K562 (cell line): ENCODE measurements at regions not wholly inside any gene's neighbourhood (a gene's known extent, or its start where the extent isn't known, plus 50 kb on each side); places are given as distances from the start of the nearest gene placed in this dataset.

Source experiments
- ATAC-seq: fragments of 200-7000 bp; cut with Tn5 transposase; 3 replicates; pipeline ENCODE4 v1.9.1; 2020; ENCODE audit warnings: moderate library complexity
- BruUV-seq: library from RNA; stranded (reverse); fragments of 400-500 nt; replicated peaks from 2 replicates; lab custom pipeline; 2021; lab: Mats Ljungman, UMichigan
- CTCF ChIA-PET: fragments of 300-600 bp; formaldehyde crosslinking; extraction: SDS; loops from one replicate; lab custom pipeline; 2021; ENCODE audit warnings: low intra/inter-chr PET ratio; lab: Yijun Ruan, JAX
- POLR2A ChIA-PET: fragments of 300-600, 350-650 bp; sonication (Branson Sonifier 250); formaldehyde crosslinking; extraction: SDS; loops from one replicate; lab custom pipeline; 2021; ENCODE audit warnings: antibody characterized with exemption, inconsistent platforms; lab: Yijun Ruan, JAX
- DNase-seq, 4 experiments: peaks; one replicate each; pipeline versions ENCODE4 v3.0.0 to v3.0.0-alpha.2; 2011 to 2018; ENCODE audit warnings: low spot score in 3 of 4, mixed read lengths in 3 of 4; ENCODE audit errors: extremely low read depth in 1 of 4
- FAIRE-seq: peaks from 2 replicates; lab custom pipeline; 2011; peaks lifted over from hg19 to GRCh38; lab: Jason Lieb, UNC
- H2AFZ ChIP-seq: 2 replicates; pipeline ENCODE4 v1.6.0; 2011; ENCODE audit warnings: low read depth, low read length, control low read depth, inconsistent platforms
- H3K27ac ChIP-seq: fragments of 200-600 bp; 3 replicates; pipeline ENCODE4 v1.8.0; 2011; ENCODE audit warnings: low read depth, mild to moderate bottlenecking, control low read depth, inconsistent platforms, low read length, moderate library complexity, mixed read lengths; ENCODE audit errors: extremely low read depth
- H3K27me3 ChIP-seq, 2 experiments: fragments of 300-600 bp in 1 of 2; 2 replicates in 1 of 2; 3 replicates in 1 of 2; pipeline versions ENCODE4 v1.6.0 to v1.8.0; 2011; ENCODE audit warnings: inconsistent platforms in 2 of 2, low read length in 2 of 2, mild to moderate bottlenecking in 1 of 2, mixed read lengths in 1 of 2, moderate library complexity in 1 of 2; ENCODE audit not compliant: control insufficient read depth in 2 of 2, insufficient read depth in 2 of 2
- H3K36me3 ChIP-seq: fragments of 300-600 bp; 3 replicates; pipeline ENCODE4 v1.8.0; 2011; ENCODE audit warnings: mild to moderate bottlenecking, low read length, inconsistent platforms; ENCODE audit not compliant: control insufficient read depth, insufficient read depth
- H3K4me1 ChIP-seq, 2 experiments: fragments of 200-600 bp in 1 of 2; replicated peaks in 1 of 2; 2 replicates in 1 of 2; 3 replicates in 1 of 2; pipeline versions ENCODE4 v1.5.1 to v1.8.0; 2011; ENCODE audit warnings: inconsistent platforms in 2 of 2, low read length in 2 of 2, mild to moderate bottlenecking in 1 of 2, mixed read lengths in 1 of 2, moderate library complexity in 1 of 2; ENCODE audit not compliant: control insufficient read depth in 2 of 2, insufficient read depth in 2 of 2
- H3K4me2 ChIP-seq: 2 replicates; pipeline ENCODE4 v1.6.1; 2011; ENCODE audit warnings: low read length, control low read depth, inconsistent platforms, mixed read lengths; ENCODE audit not compliant: insufficient read depth
- H3K4me3 ChIP-seq: fragments of 200-600 bp; sonication (generic), shearing (Covaris generic); 2 replicates; pipeline ENCODE4 v1.5.1; 2016; ENCODE audit warnings: control low read depth, inconsistent platforms
- H3K79me2 ChIP-seq: fragments of 200-600 bp; 3 replicates; pipeline ENCODE4 v1.8.0; 2011; ENCODE audit warnings: low read length, inconsistent platforms; ENCODE audit not compliant: control insufficient read depth, insufficient read depth
- H3K9ac ChIP-seq, 2 experiments: 2 replicates each; pipeline versions ENCODE4 v1.6.0 to v1.6.1; 2011; ENCODE audit warnings: low read depth in 2 of 2, low read length in 2 of 2, control low read depth in 1 of 2, inconsistent platforms in 1 of 2, mild to moderate bottlenecking in 1 of 2, mixed read lengths in 1 of 2; ENCODE audit not compliant: insufficient read depth in 1 of 2
- H3K9me1 ChIP-seq: one replicate; pipeline ENCODE4 v1.6.0; 2011; ENCODE audit warnings: inconsistent platforms, mild to moderate bottlenecking, low read length, moderate library complexity; ENCODE audit not compliant: control insufficient read depth, insufficient read depth
- H3K9me3 ChIP-seq: replicated peaks from 2 replicates; pipeline ENCODE4 v1.5.1; 2011; ENCODE audit warnings: low read depth, low read length, inconsistent platforms; ENCODE audit not compliant: control insufficient read depth, insufficient read depth
- H4K20me1 ChIP-seq: replicated peaks from 2 replicates; pipeline ENCODE4 v1.6.1; 2011; ENCODE audit warnings: low read length, inconsistent platforms, mixed read lengths; ENCODE audit not compliant: control insufficient read depth, insufficient read depth
- BCL6 ChIP-seq: fragments of 250-450 bp; sonication (Bioruptor Pico); IDR thresholded peaks from 2 replicates; pipeline ENCODE4 v1.4.0; 2020
- CHD2 ChIP-seq: IDR thresholded peaks from 2 replicates; pipeline ENCODE4 v1.6.1; 2011; ENCODE audit warnings: low read depth, low read length
- DIDO1 ChIP-seq: fragments of 450-650 bp; IDR thresholded peaks from 2 replicates; pipeline ENCODE4 v1.6.1; 2016; ENCODE audit warnings: low read depth, missing biosample characterization, missing genetic modification characterization
- DMBX1 ChIP-seq: fragments of 250-450 bp; sonication (Bioruptor Pico); IDR thresholded peaks from 2 replicates; pipeline ENCODE4 v1.8.0; 2022; ENCODE audit warnings: inconsistent platforms, mild to moderate bottlenecking, moderate library complexity, borderline replicate concordance
- KHSRP ChIP-seq: fragments of 450-650 bp; IDR thresholded peaks from 2 replicates; pipeline ENCODE4 v1.6.1; 2017
- NCOA1 ChIP-seq: fragments of 450-650 bp; IDR thresholded peaks from 2 replicates; pipeline ENCODE4 v1.6.1; 2016; ENCODE audit warnings: low read depth
- RFX1 ChIP-seq: fragments of 450-650 bp; IDR thresholded peaks from 2 replicates; pipeline ENCODE4 v1.6.1; 2016; ENCODE audit warnings: mild to moderate bottlenecking, moderate library complexity
- SMAD3 ChIP-seq: fragments of 450-650 bp; formaldehyde crosslinking; conservative IDR thresholded peaks from 2 replicates; pipeline ENCODE4 v1.4.0; 2020; ENCODE audit warnings: mild to moderate bottlenecking
- TCF7 ChIP-seq: sonication (generic); IDR thresholded peaks from 2 replicates; pipeline ENCODE4 v1.6.1; 2016; ENCODE audit warnings: antibody characterized with exemption, borderline replicate concordance
- TEAD4 ChIP-seq, 2 experiments: sonication (generic) in 1 of 2; formaldehyde crosslinking in 1 of 2; IDR thresholded peaks; 2 replicates each; pipeline versions ENCODE4 v1.6.1 to v1.8.0; 2012 to 2022; ENCODE audit warnings: borderline replicate concordance in 1 of 2, inconsistent platforms in 1 of 2, low read length in 1 of 2, mild to moderate bottlenecking in 1 of 2, missing genetic modification reagents in 1 of 2
- THRAP3 ChIP-seq: fragments of 450-650 bp; IDR thresholded peaks from 2 replicates; pipeline ENCODE4 v1.6.1; 2016; ENCODE audit warnings: mild to moderate bottlenecking, inconsistent platforms, borderline replicate concordance
- ZNF134 ChIP-seq: fragments of 250-450 bp; sonication (Bioruptor Pico); conservative IDR thresholded peaks from 2 replicates; pipeline ENCODE4 v1.4.0; 2020
- ZNF668 ChIP-seq: fragments of 250-450 bp; sonication (Bioruptor Pico); IDR thresholded peaks from 2 replicates; pipeline ENCODE4 v1.8.0; 2022; ENCODE audit warnings: mild to moderate bottlenecking, inconsistent platforms
- ZNF785 ChIP-seq: fragments of 250-450 bp; sonication (Bioruptor Pico); IDR thresholded peaks from 2 replicates; pipeline ENCODE4 v1.4.0; 2020; ENCODE audit warnings: mild to moderate bottlenecking
- WGBS: fragments of 100-300 bp; shearing (Covaris generic); methylation state at CpG from one replicate; pipeline ENCODE4 v1.1.6; 2016; ENCODE audit warnings: low coverage, mixed read lengths; ENCODE audit not compliant: insufficient coverage; ENCODE audit errors: missing lambda C conversion rate; 5-methylcytosine and 5-hydroxymethylcytosine counted together
- in situ Hi-C: fragments of 300-500 bp; cut with MboI; formaldehyde crosslinking; loops from 4 replicates; pipeline ENCODE4 v1.15.0; 2018; ENCODE audit warnings: inconsistent platforms, mixed read lengths
- intact Hi-C: fragments of 100-400 bp; cut with micrococcal nuclease; formaldehyde crosslinking; loops from 2 replicates; pipeline ENCODE4 v1.14.2; 2022
- TF ChIP-seq, protein P1 (sequence below): fragments of 450-650 bp; formaldehyde crosslinking; conservative IDR thresholded peaks from 2 replicates; pipeline ENCODE4 v1.4.0; 2022; ENCODE audit warnings: mild to moderate bottlenecking, missing genetic modification characterization
- TF ChIP-seq, protein P2 (sequence below): fragments of 450-650 bp; formaldehyde crosslinking; IDR thresholded peaks from 2 replicates; pipeline ENCODE4 v1.4.0; 2020; ENCODE audit warnings: mild to moderate bottlenecking, mixed read lengths

DNA sequence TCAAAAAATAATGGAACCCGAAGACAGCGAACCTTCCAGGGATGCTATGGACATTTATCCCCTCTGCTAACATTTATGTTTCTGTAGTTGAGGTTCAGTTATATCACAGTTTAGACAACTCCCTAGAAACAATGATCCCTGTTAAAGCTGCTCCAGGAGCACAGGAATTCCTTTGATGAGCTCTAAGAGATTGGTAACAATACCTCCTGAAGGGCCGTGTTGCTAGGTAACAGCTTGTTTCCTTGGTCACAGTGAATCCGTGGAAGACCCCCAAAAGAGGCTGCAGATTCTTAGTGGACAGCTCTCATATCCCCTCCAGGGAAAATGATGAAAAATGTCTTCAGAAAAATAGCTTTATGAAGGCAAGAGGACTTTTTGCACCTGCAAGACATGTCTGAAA lies 160.2 kb downstream of the SERPINI1 start:
- H3K9me3 ChIP-seq = no peaks in the 10 kb centered on the region
- no peak for ATAC-seq
- ChIA-PET CTCF (no interaction called here), POLR2A (no interaction called here)
- H3K4me2 ChIP-seq = no peak overlapping the region
- DNase-seq = no peak
- BruUV-seq = no TSS peak
- in situ Hi-C loops (no loop called here), intact Hi-C loops (no loop called here)
- no peak overlapping the region for H3K9ac ChIP-seq
- FAIRE-seq = no peak
- no peaks in the 10 kb centered on the region for H3K36me3 ChIP-seq
- H3K79me2 ChIP-seq = no peaks in the 10 kb centered on the region
- 0% methylated on average over 4 of the region's 4 CpGs for WGBS
- no peaks in the 10 kb centered on the region for H3K27me3 ChIP-seq
- no peak overlapping the region for H3K27ac ChIP-seq
- no peak overlapping the region for H2AFZ ChIP-seq
- H4K20me1 ChIP-seq = no peaks in the 10 kb centered on the region
- H3K4me3 ChIP-seq = no peak overlapping the region
- TF ChIP-seq CHD2 (no peak), ZNF785 (no peak), DIDO1 (tag) (no peak), DMBX1 (CRISPR knock-in tag) (no peak), RFX1 (0 out of 2 replicates have a peak, but pooled peaks have one; percentile 17), KHSRP (no peak)
- no peaks in the 10 kb centered on the region for H3K4me1 ChIP-seq
- no peaks in the 10 kb centered on the region for H3K9me1 ChIP-seq

DNA sequence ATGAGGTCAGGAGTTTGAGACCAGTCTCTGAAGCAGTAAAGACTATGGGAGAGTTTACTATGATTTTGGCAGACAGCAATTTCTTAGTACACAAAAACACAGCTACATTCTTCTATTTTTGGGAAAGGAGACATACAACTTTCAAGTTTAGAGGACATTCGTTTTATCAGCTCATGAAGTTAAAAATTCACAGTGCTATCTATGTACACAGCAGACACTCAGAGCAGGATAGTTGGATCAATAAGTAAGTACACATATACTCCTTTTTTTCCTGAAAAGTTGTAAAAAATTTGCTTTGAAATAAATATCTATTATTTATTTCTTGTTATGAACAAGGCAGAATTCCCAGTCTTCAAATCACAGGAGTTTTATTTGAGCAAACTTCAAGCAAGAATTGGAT lies 159.7 kb downstream of the SERPINI1 start:
- no peak overlapping the region for H3K9ac ChIP-seq
- no peak overlapping the region for H3K27ac ChIP-seq
- H3K4me1 ChIP-seq = no peaks in the 10 kb centered on the region
- H3K36me3 ChIP-seq = no peaks in the 10 kb centered on the region
- CTCF ChIA-PET = no interaction called here
- H4K20me1 ChIP-seq = no peaks in the 10 kb centered on the region
- POLR2A ChIA-PET = no interaction called here
- DNase-seq (no peak), ATAC-seq (no peak), FAIRE-seq (no peak)
- no TSS peak for BruUV-seq
- H3K4me2 ChIP-seq = no peak overlapping the region
- intact Hi-C loops (no loop called here), in situ Hi-C loops (no loop called here)
- no peaks in the 10 kb centered on the region for H3K9me3 ChIP-seq
- H3K79me2 ChIP-seq = no peaks in the 10 kb centered on the region
- H2AFZ ChIP-seq = no peak overlapping the region
- H3K4me3 ChIP-seq = no peak overlapping the region
- H3K9me1 ChIP-seq = no peaks in the 10 kb centered on the region
- 0% methylated on average over 1 of the region's 1 CpG for WGBS
- no peaks in the 10 kb centered on the region for H3K27me3 ChIP-seq
- TF ChIP-seq BCL6 (CRISPR knock-in tag) = no peak
- no peak for TF ChIP-seq THRAP3
- no peak for TF ChIP-seq TEAD4 (IDR thresholded peaks at IDR 0.05; ENCODE audit: low read length)
- TF ChIP-seq TEAD4 (CRISPR knock-in tag; IDR thresholded peaks at IDR 0.05; ENCODE audit: borderline replicate concordance) = no peak
- no peak for TF ChIP-seq SMAD3
- TF ChIP-seq ZNF668 = no peak
- TF ChIP-seq, protein P1, sequence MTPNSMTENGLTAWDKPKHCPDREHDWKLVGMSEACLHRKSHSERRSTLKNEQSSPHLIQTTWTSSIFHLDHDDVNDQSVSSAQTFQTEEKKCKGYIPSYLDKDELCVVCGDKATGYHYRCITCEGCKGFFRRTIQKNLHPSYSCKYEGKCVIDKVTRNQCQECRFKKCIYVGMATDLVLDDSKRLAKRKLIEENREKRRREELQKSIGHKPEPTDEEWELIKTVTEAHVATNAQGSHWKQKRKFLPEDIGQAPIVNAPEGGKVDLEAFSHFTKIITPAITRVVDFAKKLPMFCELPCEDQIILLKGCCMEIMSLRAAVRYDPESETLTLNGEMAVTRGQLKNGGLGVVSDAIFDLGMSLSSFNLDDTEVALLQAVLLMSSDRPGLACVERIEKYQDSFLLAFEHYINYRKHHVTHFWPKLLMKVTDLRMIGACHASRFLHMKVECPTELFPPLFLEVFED = no peak
- TF ChIP-seq, protein P2, sequence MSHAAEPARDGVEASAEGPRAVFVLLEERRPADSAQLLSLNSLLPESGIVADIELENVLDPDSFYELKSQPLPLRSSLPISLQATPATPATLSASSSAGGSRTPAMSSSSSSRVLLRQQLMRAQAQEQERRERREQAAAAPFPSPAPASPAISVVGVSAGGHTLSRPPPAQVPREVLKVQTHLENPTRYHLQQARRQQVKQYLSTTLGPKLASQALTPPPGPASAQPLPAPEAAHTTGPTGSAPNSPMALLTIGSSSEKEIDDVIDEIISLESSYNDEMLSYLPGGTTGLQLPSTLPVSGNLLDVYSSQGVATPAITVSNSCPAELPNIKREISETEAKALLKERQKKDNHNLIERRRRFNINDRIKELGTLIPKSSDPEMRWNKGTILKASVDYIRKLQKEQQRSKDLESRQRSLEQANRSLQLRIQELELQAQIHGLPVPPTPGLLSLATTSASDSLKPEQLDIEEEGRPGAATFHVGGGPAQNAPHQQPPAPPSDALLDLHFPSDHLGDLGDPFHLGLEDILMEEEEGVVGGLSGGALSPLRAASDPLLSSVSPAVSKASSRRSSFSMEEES (CRISPR knock-in tag) = no peak
- TF ChIP-seq TCF7 = no peak
- TF ChIP-seq NCOA1 = no peak
- TF ChIP-seq ZNF134 (CRISPR knock-in tag) = no peak
